PC-3 (cell line): ENCODE measurements at regions not wholly inside any gene's neighbourhood (a gene's known extent, or its start where the extent isn't known, plus 50 kb on each side); places are given as distances from the start of the nearest gene placed in this dataset.

Experiments used
- ATAC-seq: fragments of 200-7000 bp; cut with Tn5 transposase; 2 replicates; pipeline ENCODE4 v1.9.1; 2020; ENCODE audit warnings: mild to moderate bottlenecking, moderate library complexity
- BruUV-seq: library from RNA; stranded (reverse); fragments of 400-500 nt; replicated peaks from 2 replicates; lab custom pipeline; 2021; lab: Mats Ljungman, UMichigan
- CTCF ChIA-PET: fragments of 300-600 bp; sonication (Branson Sonifier 250); formaldehyde crosslinking; loops from one replicate; lab custom pipeline; 2022; ENCODE audit warnings: antibody characterized with exemption; lab: Charles Lee
- POLR2A ChIA-PET: fragments of 300-600 bp; sonication (Branson Sonifier 250); formaldehyde crosslinking; loops from one replicate; lab custom pipeline; 2022; ENCODE audit warnings: antibody characterized with exemption; ENCODE audit not compliant: unreplicated experiment; lab: Charles Lee
- DNase-seq: peaks from one replicate; pipeline ENCODE4 v3.0.0-alpha.2; 2015
- H2AFZ ChIP-seq: fragments of 300-600 bp; sonication (generic); 2 replicates; pipeline ENCODE4 v1.6.0; 2016; ENCODE audit warnings: antibody characterized with exemption, low read length
- H3F3A ChIP-seq: fragments of 300-600 bp; sonication (generic); one replicate; pipeline ENCODE4 v1.6.0; 2017; ENCODE audit warnings: antibody characterized with exemption, low read length, control low read depth, mild to moderate bottlenecking; ENCODE audit not compliant: unreplicated experiment
- H3K27ac ChIP-seq: fragments of 300-600 bp; sonication (generic); 2 replicates; pipeline ENCODE4 v1.5.1; 2016; ENCODE audit warnings: mild to moderate bottlenecking, low read length
- H3K27me3 ChIP-seq: fragments of 300-600 bp; sonication (generic); 2 replicates; pipeline ENCODE4 v1.6.1; 2016; ENCODE audit warnings: low read length, mixed read lengths
- H3K36me3 ChIP-seq: fragments of 300-600 bp; sonication (generic); 2 replicates; pipeline ENCODE4 v1.6.1; 2016; ENCODE audit warnings: low read depth, mixed run types, low read length, mixed read lengths
- H3K4me1 ChIP-seq: fragments of 300-600 bp; sonication (generic); 2 replicates; pipeline ENCODE4 v1.5.1; 2016; ENCODE audit warnings: low read length; ENCODE audit not compliant: insufficient read depth
- H3K4me2 ChIP-seq: fragments of 300-600 bp; sonication (generic); 2 replicates; pipeline ENCODE4 v1.6.0; 2016; ENCODE audit warnings: low read length
- H3K4me3 ChIP-seq: fragments of 300-600 bp; sonication (generic); 2 replicates; pipeline ENCODE4 v1.5.1; 2016; ENCODE audit warnings: mild to moderate bottlenecking, low read length, mixed read lengths
- H3K79me2 ChIP-seq: fragments of 300-600 bp; sonication (generic); 2 replicates; pipeline ENCODE4 v1.6.1; 2017; ENCODE audit warnings: low read length, mixed read lengths
- H3K9ac ChIP-seq: fragments of 300-600 bp; sonication (generic); 2 replicates; pipeline ENCODE4 v1.6.0; 2016; ENCODE audit warnings: mild to moderate bottlenecking, low read length
- H3K9me2 ChIP-seq: fragments of 300-600 bp; sonication (generic); replicated peaks from 2 replicates; pipeline ENCODE4 v1.6.1; 2016; ENCODE audit warnings: mixed run types, low read length, mixed read lengths
- H3K9me3 ChIP-seq: fragments of 300-600 bp; sonication (generic); 2 replicates; pipeline ENCODE4 v1.6.1; 2016; ENCODE audit warnings: low read length, mixed read lengths
- H4K20me1 ChIP-seq: fragments of 300-600 bp; sonication (generic); 2 replicates; pipeline ENCODE4 v1.6.1; 2016; ENCODE audit warnings: low read length, mixed read lengths
- CTCF ChIP-seq: fragments of 300-600 bp; sonication (generic); conservative IDR thresholded peaks from 2 replicates; pipeline ENCODE4 v1.5.1; 2017; ENCODE audit warnings: antibody characterized with exemption, low read depth, mild to moderate bottlenecking, low read length
- EZH2 ChIP-seq: fragments of 300-600 bp; sonication (generic); IDR thresholded peaks from one replicate; pipeline ENCODE4 v1.6.1; 2017; ENCODE audit warnings: antibody characterized with exemption, mild to moderate bottlenecking, low read length; ENCODE audit not compliant: unreplicated experiment
- EZH2phosphoT487 ChIP-seq: fragments of 300-600 bp; sonication (generic); IDR thresholded peaks from 2 replicates; pipeline ENCODE4 v1.6.1; 2018; ENCODE audit warnings: mild to moderate bottlenecking, antibody characterized with exemption, low read length, borderline replicate concordance
- intact Hi-C: fragments of 100-400 bp; cut with micrococcal nuclease; formaldehyde crosslinking; loops from 2 replicates; pipeline ENCODE4 v1.9.0; 2023

DNA sequence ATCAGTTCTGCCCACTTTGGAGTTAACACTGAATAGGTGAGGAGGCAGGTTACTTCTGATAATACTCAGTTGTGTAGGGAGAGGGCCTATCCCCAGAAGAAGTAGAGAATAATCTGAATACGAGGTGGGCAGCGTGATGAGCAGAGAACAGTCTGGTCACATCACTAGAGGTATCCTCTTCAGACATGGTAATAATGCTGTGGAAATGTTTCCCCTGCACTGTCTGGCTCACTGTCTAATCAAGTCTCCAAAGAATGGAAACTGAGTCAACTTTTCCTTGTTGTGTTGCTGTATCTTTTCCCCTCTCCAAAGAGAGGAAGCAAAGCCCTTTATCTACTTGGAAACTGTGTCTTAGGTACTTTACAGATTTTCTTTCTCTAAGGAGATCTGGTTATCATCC lies 110.9 kb upstream of the ANKRD55 start:
- Histone ChIP-seq H3K4me1 (peaks cover 21% of the 10 kb centered on the region), H3K4me2 (no peak overlapping the region), H3K9me3 (no peaks in the 10 kb centered on the region), H3K4me3 (no peak overlapping the region), H2AFZ (no peak overlapping the region), H3K9me2 (no peaks in the 10 kb centered on the region), H4K20me1 (no peaks in the 10 kb centered on the region), H3K79me2 (no peaks in the 10 kb centered on the region), H3K27me3 (no peaks in the 10 kb centered on the region), H3K36me3 (no peaks in the 10 kb centered on the region), H3F3A (no peaks in the 10 kb centered on the region), H3K9ac (no peak overlapping the region), H3K27ac (no peak overlapping the region)
- DNase-seq (no peak), ATAC-seq (no peak)
- ChIA-PET POLR2A (no interaction called here), CTCF (no interaction called here)
- no peak for TF ChIP-seq EZH2
- BruUV-seq = no TSS peak
- intact Hi-C loops = no loop called here

GRCh38 chr5:56342616-56343015 lies 109.5 kb upstream of the ANKRD55 start:
- no peak overlapping the region for H3K4me3 ChIP-seq
- DNase-seq (no peak), ATAC-seq (no peak)
- H3F3A ChIP-seq = no peaks in the 10 kb centered on the region
- intact Hi-C loops = no loop called here
- no TSS peak for BruUV-seq
- no peak overlapping the region for H3K27ac ChIP-seq
- H3K79me2 ChIP-seq = no peaks in the 10 kb centered on the region
- POLR2A ChIA-PET = no interaction called here
- H3K4me1 ChIP-seq = peaks cover 16% of the 10 kb centered on the region
- no peaks in the 10 kb centered on the region for H3K27me3 ChIP-seq
- CTCF ChIA-PET = no interaction called here
- H3K9me2 ChIP-seq = no peaks in the 10 kb centered on the region
- no peak overlapping the region for H2AFZ ChIP-seq
- no peaks in the 10 kb centered on the region for H3K9me3 ChIP-seq
- TF ChIP-seq CTCF = no peak
- TF ChIP-seq EZH2phosphoT487 = no peak
- TF ChIP-seq EZH2 = no peak
- H3K4me2 ChIP-seq = no peak overlapping the region
- no peaks in the 10 kb centered on the region for H3K36me3 ChIP-seq
- H3K9ac ChIP-seq = no peak overlapping the region
- no peaks in the 10 kb centered on the region for H4K20me1 ChIP-seq

- POLR2A ChIA-PET = no interaction called here
- H3K4me3 ChIP-seq = no peak overlapping the region
- TF ChIP-seq CTCF = no peak
- no peak for TF ChIP-seq EZH2
- TF ChIP-seq EZH2phosphoT487 = no peak
Measured at GRCh38 chr5:56340196-56340980, 107.3 kb upstream of the ANKRD55 start.

More at GRCh38 chr5:56340196-56340980, 107.3 kb upstream of the ANKRD55 start:
- no peak for ATAC-seq
- Histone ChIP-seq H2AFZ (no peak overlapping the region), H3K9ac (no peak overlapping the region), H3K79me2 (no peaks in the 10 kb centered on the region), H4K20me1 (no peaks in the 10 kb centered on the region), H3K4me2 (no peak overlapping the region), H3K36me3 (no peaks in the 10 kb centered on the region), H3F3A (no peaks in the 10 kb centered on the region), H3K4me1 (no peaks in the 10 kb centered on the region), H3K9me2 (no peaks in the 10 kb centered on the region), H3K27ac (no peak overlapping the region), H3K27me3 (no peaks in the 10 kb centered on the region), H3K9me3 (no peaks in the 10 kb centered on the region)
- CTCF ChIA-PET = no interaction called here
- no peak for DNase-seq
- BruUV-seq = no TSS peak
- intact Hi-C loops = no loop called here
